Mammary epithelial cell (primary cell): ENCODE measurements at regions not wholly inside any gene's neighbourhood (a gene's known extent, or its start where the extent isn't known, plus 50 kb on each side); places are given as distances from the start of the nearest gene placed in this dataset.

Experiments used
- EZH2 ChIP-seq: IDR thresholded peaks from 2 replicates; pipeline ENCODE4 v1.6.1; 2012; ENCODE audit warnings: low read length, inconsistent platforms, borderline replicate concordance
- TF ChIP-seq, protein P1 (sequence below), 2 donors: IDR thresholded peaks in 1 of 2; conservative IDR thresholded peaks in 1 of 2; 2 replicates each; pipeline ENCODE4 v1.5.1; 2011 to 2012; ENCODE audit warnings: inconsistent platforms in 2 of 2, low read length in 2 of 2, mild to moderate bottlenecking in 2 of 2, control low read depth in 1 of 2, low read depth in 1 of 2; ENCODE audit not compliant: insufficient read depth in 1 of 2; ENCODE audit errors: extremely low read depth in 1 of 2

DNA sequence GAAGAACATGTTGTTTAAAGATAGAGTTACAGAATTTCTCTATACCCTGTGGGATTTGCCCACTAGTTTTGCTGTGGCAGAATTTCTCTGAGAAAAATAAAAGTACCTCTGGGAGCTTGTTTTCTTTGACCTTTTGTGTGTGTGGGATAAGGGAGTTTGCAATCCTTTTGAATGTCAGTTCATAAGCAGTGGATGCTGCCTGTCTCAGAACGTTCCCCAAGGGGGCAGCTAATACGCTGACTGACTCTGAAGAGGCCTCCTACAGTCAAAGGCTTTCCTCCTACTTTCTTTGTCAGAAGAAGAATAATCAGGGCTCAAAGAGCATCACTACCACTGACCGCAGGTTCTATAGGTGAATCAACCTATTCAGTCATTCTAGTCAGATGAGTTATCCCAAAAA lies 140.6 kb downstream of the AASDHPPT start:
- TF ChIP-seq, protein P1, sequence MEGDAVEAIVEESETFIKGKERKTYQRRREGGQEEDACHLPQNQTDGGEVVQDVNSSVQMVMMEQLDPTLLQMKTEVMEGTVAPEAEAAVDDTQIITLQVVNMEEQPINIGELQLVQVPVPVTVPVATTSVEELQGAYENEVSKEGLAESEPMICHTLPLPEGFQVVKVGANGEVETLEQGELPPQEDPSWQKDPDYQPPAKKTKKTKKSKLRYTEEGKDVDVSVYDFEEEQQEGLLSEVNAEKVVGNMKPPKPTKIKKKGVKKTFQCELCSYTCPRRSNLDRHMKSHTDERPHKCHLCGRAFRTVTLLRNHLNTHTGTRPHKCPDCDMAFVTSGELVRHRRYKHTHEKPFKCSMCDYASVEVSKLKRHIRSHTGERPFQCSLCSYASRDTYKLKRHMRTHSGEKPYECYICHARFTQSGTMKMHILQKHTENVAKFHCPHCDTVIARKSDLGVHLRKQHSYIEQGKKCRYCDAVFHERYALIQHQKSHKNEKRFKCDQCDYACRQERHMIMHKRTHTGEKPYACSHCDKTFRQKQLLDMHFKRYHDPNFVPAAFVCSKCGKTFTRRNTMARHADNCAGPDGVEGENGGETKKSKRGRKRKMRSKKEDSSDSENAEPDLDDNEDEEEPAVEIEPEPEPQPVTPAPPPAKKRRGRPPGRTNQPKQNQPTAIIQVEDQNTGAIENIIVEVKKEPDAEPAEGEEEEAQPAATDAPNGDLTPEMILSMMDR (conservative IDR thresholded peaks at IDR 0.05 in 1 of 2, IDR thresholded peaks at IDR 0.05 in 1 of 2; ENCODE audit: extremely low read depth in 1 of 2, insufficient read depth in 1 of 2, low read depth in 1 of 2, low read length in 2 of 2) = no peak
- no peak for TF ChIP-seq EZH2
